ENCODE measurements at regions not wholly inside any gene's neighbourhood (a gene's known extent, or its start where the extent isn't known, plus 50 kb on each side); places are given as distances from the start of the nearest gene placed in this dataset.

DNA sequence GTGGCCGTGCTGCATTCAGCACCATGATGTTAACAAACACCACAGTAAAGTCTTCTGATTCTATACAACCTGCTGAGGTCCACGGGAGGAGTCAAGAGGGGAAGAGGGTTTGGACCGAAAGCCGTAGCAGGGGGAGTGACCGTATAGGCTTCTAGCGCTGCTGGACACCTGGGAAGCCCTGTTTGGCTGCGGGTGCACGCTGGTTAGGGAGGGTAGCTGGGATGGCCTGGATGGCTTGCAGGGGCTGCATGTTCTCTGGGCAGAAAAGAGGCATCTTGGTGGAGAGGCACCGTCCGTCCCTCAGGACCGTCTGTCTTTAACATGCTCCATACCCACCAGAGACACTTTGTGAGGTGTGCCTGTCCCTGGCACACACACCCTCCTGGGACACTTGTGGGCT, 251.0 kb upstream of the IRX1 start:
- H3K27me3 ChIP-seq (ENCODE audit: control insufficient read depth in 3 of 3, insufficient read depth in 3 of 3, low read length in 3 of 3): no peaks in the 10 kb centered on the region
- H3K9me3 ChIP-seq (ENCODE audit: control insufficient read depth in 2 of 2, insufficient read depth in 1 of 2, low read depth in 1 of 2, low read length in 1 of 2): no peaks in the 10 kb centered on the region
- H3K4me3 ChIP-seq (ENCODE audit: low read depth in 1 of 3, low read length in 3 of 3): no peak overlapping the region
- DNase-seq: no peak
- 82 to 86% (median 85%) methylated on average over 11 of the region's 11 CpGs for WGBS, 3 donors
- no peak overlapping the region for H3K27ac ChIP-seq (ENCODE audit: low read depth in 1 of 3, low read length in 2 of 3)
- FAIRE-seq: no peak
- no peaks in the 10 kb centered on the region for H3K36me3 ChIP-seq (ENCODE audit: control insufficient read depth in 3 of 3, insufficient read depth in 2 of 3, low read depth in 1 of 3, low read length in 3 of 3)
- H3K4me1 ChIP-seq (ENCODE audit: control insufficient read depth in 3 of 3, insufficient read depth in 2 of 3, low read depth in 1 of 3, low read length in 2 of 3): no peaks in the 10 kb centered on the region

DNA sequence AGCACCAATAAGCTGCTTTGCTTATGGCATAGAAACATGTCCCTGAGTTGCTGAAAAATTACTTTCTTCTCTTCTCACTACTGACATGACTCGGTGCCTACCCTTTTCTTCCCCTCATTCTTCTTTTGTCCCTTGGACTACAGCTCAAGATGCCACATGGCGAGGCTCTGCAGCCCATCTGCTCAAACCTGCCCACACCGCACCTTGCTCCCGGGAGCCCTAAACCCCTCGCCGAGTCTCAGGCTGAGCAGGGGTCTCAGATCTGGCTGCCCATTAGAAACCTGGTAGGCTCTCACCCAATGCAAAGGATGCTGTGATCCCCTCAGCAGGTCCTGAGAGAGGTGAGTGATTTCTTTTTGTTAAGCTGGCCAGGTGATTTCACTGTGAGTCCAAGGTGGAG, 251.7 kb upstream of the IRX1 start:
- Histone ChIP-seq H3K27ac (ENCODE audit: low read depth in 1 of 3, low read length in 2 of 3) (no peak overlapping the region), H3K4me1 (ENCODE audit: control insufficient read depth in 3 of 3, insufficient read depth in 2 of 3, low read depth in 1 of 3, low read length in 2 of 3) (no peaks in the 10 kb centered on the region), H3K27me3 (ENCODE audit: control insufficient read depth in 3 of 3, insufficient read depth in 3 of 3, low read length in 3 of 3) (no peaks in the 10 kb centered on the region), H3K4me3 (ENCODE audit: low read depth in 1 of 3, low read length in 3 of 3) (no peak overlapping the region), H3K36me3 (ENCODE audit: control insufficient read depth in 3 of 3, insufficient read depth in 2 of 3, low read depth in 1 of 3, low read length in 3 of 3) (no peaks in the 10 kb centered on the region), H3K9me3 (ENCODE audit: control insufficient read depth in 2 of 2, insufficient read depth in 1 of 2, low read depth in 1 of 2, low read length in 1 of 2) (no peaks in the 10 kb centered on the region)
- no peak for FAIRE-seq
- DNase-seq: no peak
- 76 to 88% (median 85%) methylated on average over 6 of the region's 6 CpGs for WGBS, 3 donors

DNA sequence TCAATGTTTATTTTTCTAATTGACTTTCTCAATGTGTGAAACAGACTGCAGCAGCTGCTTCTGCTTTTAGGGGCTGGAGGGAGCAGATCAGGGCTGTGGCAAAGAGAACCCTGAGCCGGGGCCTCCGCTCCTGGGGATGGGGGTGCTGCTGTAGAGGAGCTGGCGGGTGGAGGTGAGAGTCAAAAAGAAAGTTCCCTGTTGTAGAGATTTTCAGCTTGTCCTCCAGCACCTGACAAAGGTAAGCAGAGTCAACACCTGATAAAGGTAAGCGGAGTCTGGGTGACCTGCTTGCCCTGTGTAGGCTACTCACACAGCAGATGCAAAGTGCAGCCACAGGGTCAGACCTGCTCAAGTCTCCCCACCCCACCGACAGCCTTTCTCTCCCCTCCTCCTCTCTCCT, 252.4 kb upstream of the IRX1 start:
- Histone ChIP-seq H3K27ac (ENCODE audit: low read depth in 1 of 3, low read length in 2 of 3) (no peak overlapping the region), H3K4me1 (ENCODE audit: control insufficient read depth in 3 of 3, insufficient read depth in 2 of 3, low read depth in 1 of 3, low read length in 2 of 3) (no peaks in the 10 kb centered on the region), H3K27me3 (ENCODE audit: control insufficient read depth in 3 of 3, insufficient read depth in 3 of 3, low read length in 3 of 3) (no peaks in the 10 kb centered on the region), H3K9me3 (ENCODE audit: control insufficient read depth in 2 of 2, insufficient read depth in 1 of 2, low read depth in 1 of 2, low read length in 1 of 2) (no peaks in the 10 kb centered on the region), H3K36me3 (ENCODE audit: control insufficient read depth in 3 of 3, insufficient read depth in 2 of 3, low read depth in 1 of 3, low read length in 3 of 3) (no peaks in the 10 kb centered on the region), H3K4me3 (ENCODE audit: low read depth in 1 of 3, low read length in 3 of 3) (no peak overlapping the region)
- DNase-seq: no peak
- 59 to 76% (median 68%) methylated on average over 5 of the region's 5 CpGs for WGBS, 3 donors
- no peak for FAIRE-seq

DNA sequence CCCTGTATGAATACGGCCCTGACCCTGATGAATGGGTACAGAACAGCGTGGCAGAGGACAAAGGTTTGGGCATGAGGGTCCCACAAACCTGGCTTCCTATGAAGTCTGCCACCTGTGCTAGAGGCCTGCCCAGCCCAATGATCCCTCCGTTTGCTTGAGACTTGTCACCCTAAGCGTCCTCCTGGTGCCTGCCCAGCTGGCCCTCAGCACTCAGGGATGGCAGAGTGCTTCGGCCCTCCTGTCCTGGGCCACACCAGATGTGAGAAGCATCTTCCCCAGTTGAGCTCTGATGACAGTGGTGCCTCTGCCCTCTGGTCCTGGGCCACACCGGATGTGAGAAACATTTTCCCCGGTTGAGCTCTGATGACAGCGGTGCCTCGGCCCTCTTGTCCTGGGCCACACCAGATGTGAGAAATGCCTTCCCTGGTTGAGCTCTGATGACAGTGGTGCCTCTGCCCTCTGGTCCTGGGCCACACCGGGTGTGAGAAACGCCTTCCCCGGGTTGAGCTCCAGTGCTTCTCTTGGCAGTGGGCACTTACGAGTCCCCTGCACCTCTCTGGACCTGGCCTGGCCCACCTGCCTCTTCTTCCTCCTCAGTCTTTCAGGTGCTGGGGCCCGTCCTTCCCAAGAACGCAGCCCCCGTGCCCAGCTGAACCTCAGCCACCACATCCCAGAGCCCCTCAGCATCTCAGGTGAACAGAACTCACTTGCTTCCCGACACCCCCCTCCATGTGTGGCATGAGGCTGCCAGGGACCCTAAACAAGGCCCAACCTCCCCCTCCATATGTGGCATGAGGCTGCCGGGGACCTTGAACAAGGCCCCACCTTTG, 253.1 kb upstream of the IRX1 start:
- no peaks in the 10 kb centered on the region for H3K9me3 ChIP-seq (ENCODE audit: control insufficient read depth in 2 of 2, insufficient read depth in 1 of 2, low read depth in 1 of 2, low read length in 1 of 2)
- FAIRE-seq (no peak), DNase-seq (no peak)
- H3K27me3 ChIP-seq (ENCODE audit: control insufficient read depth in 3 of 3, insufficient read depth in 3 of 3, low read length in 3 of 3): no peaks in the 10 kb centered on the region
- H3K36me3 ChIP-seq (ENCODE audit: control insufficient read depth in 3 of 3, insufficient read depth in 2 of 3, low read depth in 1 of 3, low read length in 3 of 3): no peaks in the 10 kb centered on the region
- WGBS, 3 donors: 83 to 89% (median 86%) methylated on average over 18 of the region's 18 CpGs
- H3K4me1 ChIP-seq (ENCODE audit: control insufficient read depth in 3 of 3, insufficient read depth in 2 of 3, low read depth in 1 of 3, low read length in 2 of 3): no peaks in the 10 kb centered on the region
- no peak overlapping the region for H3K27ac ChIP-seq (ENCODE audit: low read depth in 1 of 3, low read length in 2 of 3)
- no peak overlapping the region for H3K4me3 ChIP-seq (ENCODE audit: low read depth in 1 of 3, low read length in 3 of 3)

DNA sequence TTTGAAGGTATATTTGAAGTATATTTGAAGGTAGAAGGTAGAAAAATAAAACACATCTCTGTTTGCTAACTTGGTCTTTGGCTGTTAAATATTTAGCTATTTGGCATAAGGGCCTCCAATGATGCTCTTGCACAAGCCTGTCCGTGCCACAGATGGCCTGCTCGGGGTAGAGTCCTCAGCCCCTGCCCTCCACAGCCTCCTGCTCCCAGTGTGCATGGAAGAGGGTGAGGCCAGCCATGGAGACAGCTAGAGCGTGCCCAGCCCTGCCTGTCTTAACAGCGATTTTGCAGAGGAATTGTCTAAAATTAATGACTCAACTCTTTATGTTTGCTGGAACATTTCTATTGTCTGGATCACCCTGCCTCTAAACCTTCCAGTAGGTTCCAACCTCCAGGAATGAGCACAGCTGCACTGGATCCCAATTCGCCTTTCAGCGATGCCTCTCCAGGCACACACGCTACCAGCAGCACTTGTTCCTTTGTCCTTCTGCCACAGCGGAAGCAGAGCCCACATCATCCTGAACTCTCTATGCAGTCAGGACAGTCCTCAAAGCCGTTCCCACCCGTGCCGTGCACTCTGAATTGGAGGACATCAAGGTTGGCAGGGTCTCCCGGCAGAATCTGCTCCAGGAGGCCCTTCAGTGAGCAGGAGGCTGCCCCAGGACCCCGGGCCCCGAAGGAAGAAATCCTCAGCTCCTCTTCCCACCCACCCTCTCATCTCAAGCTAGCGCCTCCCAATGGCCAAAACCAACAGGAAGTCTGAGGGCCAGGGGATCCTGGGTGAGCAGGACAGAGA, 254.0 kb upstream of the IRX1 start:
- H3K27me3 ChIP-seq (ENCODE audit: control insufficient read depth in 3 of 3, insufficient read depth in 3 of 3, low read length in 3 of 3): no peaks in the 10 kb centered on the region
- no peaks in the 10 kb centered on the region for H3K36me3 ChIP-seq (ENCODE audit: control insufficient read depth in 3 of 3, insufficient read depth in 2 of 3, low read depth in 1 of 3, low read length in 3 of 3)
- H3K4me1 ChIP-seq (ENCODE audit: control insufficient read depth in 3 of 3, insufficient read depth in 2 of 3, low read depth in 1 of 3, low read length in 2 of 3): no peaks in the 10 kb centered on the region
- no peak overlapping the region for H3K27ac ChIP-seq (ENCODE audit: low read depth in 1 of 3, low read length in 2 of 3)
- FAIRE-seq: no peak
- no peak overlapping the region for H3K4me3 ChIP-seq (ENCODE audit: low read depth in 1 of 3, low read length in 3 of 3)
- H3K9me3 ChIP-seq (ENCODE audit: control insufficient read depth in 2 of 2, insufficient read depth in 1 of 2, low read depth in 1 of 2, low read length in 1 of 2): no peaks in the 10 kb centered on the region
- no peak for DNase-seq
- 84 to 88% (median 84%) methylated on average over 15 of the region's 15 CpGs for WGBS, 3 donors

DNA sequence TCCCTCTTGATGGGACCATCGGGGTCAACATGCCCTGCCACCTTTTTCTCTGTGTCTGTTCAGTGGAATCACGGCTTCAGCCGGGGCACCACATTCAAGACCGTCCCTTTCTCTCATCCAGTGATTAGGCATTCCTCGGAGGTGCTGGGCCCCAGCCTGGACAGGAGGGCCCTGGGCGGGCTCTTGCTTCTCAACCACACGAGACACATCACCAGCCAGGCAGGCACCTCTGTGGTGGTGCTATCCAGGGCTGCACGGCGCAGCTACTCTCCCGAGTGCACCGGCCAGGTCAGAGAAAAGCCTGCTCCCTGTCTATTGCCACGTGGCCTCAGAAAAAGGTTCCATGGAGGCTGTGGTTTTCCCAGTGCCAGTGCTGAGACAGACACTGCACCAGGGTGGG, 255.2 kb upstream of the IRX1 start:
- H3K4me3 ChIP-seq (ENCODE audit: low read depth in 1 of 3, low read length in 3 of 3): no peak overlapping the region
- no peaks in the 10 kb centered on the region for H3K4me1 ChIP-seq (ENCODE audit: control insufficient read depth in 3 of 3, insufficient read depth in 2 of 3, low read depth in 1 of 3, low read length in 2 of 3)
- no peaks in the 10 kb centered on the region for H3K36me3 ChIP-seq (ENCODE audit: control insufficient read depth in 3 of 3, insufficient read depth in 2 of 3, low read depth in 1 of 3, low read length in 3 of 3)
- no peak for DNase-seq
- no peaks in the 10 kb centered on the region for H3K9me3 ChIP-seq (ENCODE audit: control insufficient read depth in 2 of 2, insufficient read depth in 1 of 2, low read depth in 1 of 2, low read length in 1 of 2)
- H3K27ac ChIP-seq (ENCODE audit: low read depth in 1 of 3, low read length in 2 of 3): no peak overlapping the region
- no peaks in the 10 kb centered on the region for H3K27me3 ChIP-seq (ENCODE audit: control insufficient read depth in 3 of 3, insufficient read depth in 3 of 3, low read length in 3 of 3)
- 79 to 85% (median 83%) methylated on average over 12 of the region's 12 CpGs for WGBS, 3 donors
- no peak for FAIRE-seq

DNA sequence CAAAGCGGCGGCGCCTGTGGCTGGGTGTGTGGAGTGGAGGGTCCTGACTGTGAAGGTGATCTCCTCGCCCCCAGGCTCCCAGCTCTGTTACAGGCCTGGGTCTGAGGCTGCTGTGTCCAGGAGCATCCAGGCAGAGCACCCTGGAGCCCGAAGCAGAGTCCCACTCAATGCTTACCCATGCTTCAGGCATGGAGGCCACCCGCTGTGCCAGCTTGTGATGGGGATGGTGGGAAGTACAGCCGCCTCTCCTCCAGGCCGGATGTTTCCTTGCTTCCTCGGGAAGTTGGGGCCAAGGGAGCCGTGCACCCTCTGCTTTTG, 255.9 kb upstream of the IRX1 start:
- no peak for DNase-seq
- no peaks in the 10 kb centered on the region for H3K4me1 ChIP-seq (ENCODE audit: control insufficient read depth in 3 of 3, insufficient read depth in 2 of 3, low read depth in 1 of 3, low read length in 2 of 3)
- H3K9me3 ChIP-seq (ENCODE audit: control insufficient read depth in 2 of 2, insufficient read depth in 1 of 2, low read depth in 1 of 2, low read length in 1 of 2): no peaks in the 10 kb centered on the region
- H3K4me3 ChIP-seq (ENCODE audit: low read depth in 1 of 3, low read length in 3 of 3): no peak overlapping the region
- no peaks in the 10 kb centered on the region for H3K27me3 ChIP-seq (ENCODE audit: control insufficient read depth in 3 of 3, insufficient read depth in 3 of 3, low read length in 3 of 3)
- no peak for FAIRE-seq
- WGBS, 3 donors: 74 to 79% (median 78%) methylated on average over 10 of the region's 10 CpGs
- H3K36me3 ChIP-seq (ENCODE audit: control insufficient read depth in 3 of 3, insufficient read depth in 2 of 3, low read depth in 1 of 3, low read length in 3 of 3): no peaks in the 10 kb centered on the region
- H3K27ac ChIP-seq (ENCODE audit: low read depth in 1 of 3, low read length in 2 of 3): no peak overlapping the region

DNA sequence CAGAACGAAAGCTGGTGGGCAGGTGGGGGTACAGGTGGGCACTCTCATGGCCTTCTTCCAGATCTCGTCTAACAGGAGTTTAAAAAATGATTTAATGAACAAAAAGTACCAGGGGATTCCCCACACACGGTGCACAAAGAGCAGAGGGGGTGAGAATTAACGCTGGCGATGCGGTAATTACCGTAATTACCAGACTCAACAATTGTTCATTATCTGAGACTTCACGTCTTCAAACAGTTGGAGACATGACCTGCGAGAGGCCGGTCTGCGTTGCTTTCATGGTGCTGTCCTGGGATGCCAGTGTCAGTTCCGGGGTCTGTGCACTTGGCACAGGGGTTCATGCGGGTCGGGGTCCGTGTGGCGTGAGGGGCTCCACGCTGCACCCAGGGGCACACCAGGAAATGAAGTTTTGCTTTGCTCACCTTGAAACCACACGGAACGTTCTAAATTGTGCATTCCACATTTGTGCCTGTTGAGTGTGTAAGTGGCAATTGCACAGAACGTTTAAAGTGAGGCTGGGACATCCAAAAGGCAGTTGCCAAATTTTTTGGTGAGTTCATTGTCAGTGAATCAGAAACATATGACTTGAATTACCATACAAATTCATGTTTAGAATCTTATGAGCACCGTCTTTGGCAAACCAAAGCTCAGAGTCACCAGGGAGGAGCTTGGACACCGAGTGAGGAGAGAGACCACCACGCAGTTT, 256.4 kb upstream of the IRX1 start:
- no peaks in the 10 kb centered on the region for H3K36me3 ChIP-seq (ENCODE audit: control insufficient read depth in 3 of 3, insufficient read depth in 2 of 3, low read depth in 1 of 3, low read length in 3 of 3)
- 71 to 82% (median 74%) methylated on average over 23 of the region's 23 CpGs for WGBS, 3 donors
- H3K4me1 ChIP-seq (ENCODE audit: control insufficient read depth in 3 of 3, insufficient read depth in 2 of 3, low read depth in 1 of 3, low read length in 2 of 3): no peaks in the 10 kb centered on the region
- H3K9me3 ChIP-seq (ENCODE audit: control insufficient read depth in 2 of 2, insufficient read depth in 1 of 2, low read depth in 1 of 2, low read length in 1 of 2): no peaks in the 10 kb centered on the region
- DNase-seq: no peak
- no peak for FAIRE-seq
- no peak overlapping the region for H3K27ac ChIP-seq (ENCODE audit: low read depth in 1 of 3, low read length in 2 of 3)
- no peak overlapping the region for H3K4me3 ChIP-seq (ENCODE audit: low read depth in 1 of 3, low read length in 3 of 3)
- H3K27me3 ChIP-seq (ENCODE audit: control insufficient read depth in 3 of 3, insufficient read depth in 3 of 3, low read length in 3 of 3): no peaks in the 10 kb centered on the region

Measured in small intestine (tissue), 7 donors.